OCI-LY7 (cell line): ENCODE measurements at regions not wholly inside any gene's neighbourhood (a gene's known extent, or its start where the extent isn't known, plus 50 kb on each side); places are given as distances from the start of the nearest gene placed in this dataset.

Experiments
- EZH2phosphoT487 ChIP-seq: fragments of 200-600 bp; sonication (generic); IDR thresholded peaks from 2 replicates; pipeline ENCODE4 v1.6.1; 2018; ENCODE audit warnings: low read depth, borderline replicate concordance, mild to moderate bottlenecking, mixed run types, antibody characterized with exemption, low read length, moderate library complexity, mixed read lengths
- TF ChIP-seq, protein P1 (sequence below): fragments of 200-600 bp; sonication (generic); conservative IDR thresholded peaks from 2 replicates; pipeline ENCODE4 v1.5.1; 2014; ENCODE audit warnings: mild to moderate bottlenecking, antibody characterized with exemption, low read length, moderate library complexity, mixed read lengths

DNA sequence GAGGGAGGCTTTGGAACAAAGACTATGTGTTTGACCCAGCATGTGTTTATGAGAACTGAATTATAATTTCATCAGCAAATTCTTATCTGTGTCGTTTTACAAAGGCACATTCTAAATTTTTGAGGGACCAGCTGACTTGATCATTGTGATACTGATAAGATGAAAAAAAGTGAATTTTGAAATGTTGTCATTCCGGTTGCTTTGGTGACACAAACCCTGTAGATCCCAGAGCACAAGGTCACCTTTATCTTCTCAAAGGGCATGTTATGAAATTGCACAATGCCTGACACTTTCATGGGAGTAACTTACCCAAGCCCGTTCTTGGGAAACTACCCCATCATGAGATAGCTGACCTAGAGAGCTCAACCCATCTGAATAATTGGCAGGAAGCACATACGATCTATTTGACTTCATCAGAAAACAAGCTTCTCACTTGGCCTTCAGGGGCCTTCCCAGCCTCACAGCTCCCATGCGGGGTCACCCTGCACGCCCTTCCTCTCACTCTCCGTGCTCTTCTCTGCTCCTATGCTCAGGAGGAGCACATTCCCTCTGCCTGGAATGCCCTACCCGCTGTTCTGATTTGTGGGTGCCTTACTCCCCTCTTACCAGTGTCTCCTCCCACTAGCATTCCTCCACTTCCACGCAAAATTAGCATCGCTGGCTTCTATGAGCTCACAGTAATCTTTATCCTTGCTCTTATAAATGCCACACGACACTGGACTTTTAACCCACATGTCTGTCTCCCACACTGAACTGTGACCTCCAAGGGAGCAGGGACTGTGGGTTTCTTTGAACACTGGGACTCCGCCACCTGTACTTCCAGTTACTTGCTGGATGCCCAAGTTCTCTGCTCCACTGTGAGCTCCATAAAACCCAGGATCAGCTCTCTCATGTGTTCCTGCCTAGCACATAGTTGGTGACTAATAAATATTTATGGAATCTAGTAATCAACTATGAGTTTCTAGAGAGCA lies 555.8 kb upstream of the ID2 start:
- no peak for TF ChIP-seq EZH2phosphoT487
- TF ChIP-seq, protein P1, sequence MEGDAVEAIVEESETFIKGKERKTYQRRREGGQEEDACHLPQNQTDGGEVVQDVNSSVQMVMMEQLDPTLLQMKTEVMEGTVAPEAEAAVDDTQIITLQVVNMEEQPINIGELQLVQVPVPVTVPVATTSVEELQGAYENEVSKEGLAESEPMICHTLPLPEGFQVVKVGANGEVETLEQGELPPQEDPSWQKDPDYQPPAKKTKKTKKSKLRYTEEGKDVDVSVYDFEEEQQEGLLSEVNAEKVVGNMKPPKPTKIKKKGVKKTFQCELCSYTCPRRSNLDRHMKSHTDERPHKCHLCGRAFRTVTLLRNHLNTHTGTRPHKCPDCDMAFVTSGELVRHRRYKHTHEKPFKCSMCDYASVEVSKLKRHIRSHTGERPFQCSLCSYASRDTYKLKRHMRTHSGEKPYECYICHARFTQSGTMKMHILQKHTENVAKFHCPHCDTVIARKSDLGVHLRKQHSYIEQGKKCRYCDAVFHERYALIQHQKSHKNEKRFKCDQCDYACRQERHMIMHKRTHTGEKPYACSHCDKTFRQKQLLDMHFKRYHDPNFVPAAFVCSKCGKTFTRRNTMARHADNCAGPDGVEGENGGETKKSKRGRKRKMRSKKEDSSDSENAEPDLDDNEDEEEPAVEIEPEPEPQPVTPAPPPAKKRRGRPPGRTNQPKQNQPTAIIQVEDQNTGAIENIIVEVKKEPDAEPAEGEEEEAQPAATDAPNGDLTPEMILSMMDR = no peak
